IMR-90 (cell line): ENCODE measurements at regions not wholly inside any gene's neighbourhood (a gene's known extent, or its start where the extent isn't known, plus 50 kb on each side); places are given as distances from the start of the nearest gene placed in this dataset.

Source experiments
- BHLHE40 ChIP-seq: fragments of 150-350 bp; IDR thresholded peaks from 2 replicates; pipeline ENCODE4 v1.6.1; 2016; ENCODE audit warnings: mild to moderate bottlenecking, low read depth, low read length
- CEBPB ChIP-seq: IDR thresholded peaks from 2 replicates; pipeline ENCODE4 v1.6.1; 2012; ENCODE audit warnings: low read depth, low read length, improper control_type of control experiment
- CTCF ChIP-seq: conservative IDR thresholded peaks from 2 replicates; pipeline ENCODE4 v1.5.1; 2012; ENCODE audit warnings: mild to moderate bottlenecking, low read depth, low read length, improper control_type of control experiment
- FOS ChIP-seq: fragments of 150-350 bp; IDR thresholded peaks from 2 replicates; pipeline ENCODE4 v1.6.1; 2016; ENCODE audit warnings: low read depth, low read length
- MAFK ChIP-seq: IDR thresholded peaks from 2 replicates; pipeline ENCODE4 v1.6.1; 2012; ENCODE audit warnings: low read depth, low read length, improper control_type of control experiment
- MXI1 ChIP-seq: IDR thresholded peaks from 2 replicates; pipeline ENCODE4 v1.6.1; 2012; ENCODE audit warnings: low read depth, mild to moderate bottlenecking, low read length, moderate library complexity, borderline replicate concordance
- NFE2L2 ChIP-seq: fragments of 150-350 bp; IDR thresholded peaks from 2 replicates; pipeline ENCODE4 v1.6.1; 2016; ENCODE audit warnings: low read depth, mild to moderate bottlenecking, low read length
- POLR2A ChIP-seq: IDR thresholded peaks from 2 replicates; pipeline ENCODE4 v1.6.1; 2012; ENCODE audit warnings: mild to moderate bottlenecking, low read depth, low read length
- RAD21 ChIP-seq: IDR thresholded peaks from 2 replicates; pipeline ENCODE4 v1.6.1; 2012; ENCODE audit warnings: low read length, improper control_type of control experiment
- RCOR1 ChIP-seq: IDR thresholded peaks from 2 replicates; pipeline ENCODE4 v1.6.1; 2012; ENCODE audit warnings: mild to moderate bottlenecking, low read length, improper control_type of control experiment; ENCODE audit not compliant: insufficient replicate concordance
- RFX5 ChIP-seq: IDR thresholded peaks from 2 replicates; pipeline ENCODE4 v1.8.0; 2012; ENCODE audit warnings: low read depth, mild to moderate bottlenecking, low read length, moderate library complexity
- USF2 ChIP-seq: fragments of 150-350 bp; IDR thresholded peaks from 2 replicates; pipeline ENCODE4 v1.6.1; 2017; ENCODE audit warnings: mild to moderate bottlenecking, antibody characterized with exemption, low read length, low read depth

- TF ChIP-seq RCOR1: no peak
- TF ChIP-seq BHLHE40: no peak
- no peak for TF ChIP-seq POLR2A
- no peak for TF ChIP-seq CTCF
- no peak for TF ChIP-seq CEBPB
- TF ChIP-seq USF2: no peak
- TF ChIP-seq MAFK: no peak
- TF ChIP-seq FOS: no peak
- TF ChIP-seq MXI1: no peak
- TF ChIP-seq RAD21: no peak
- TF ChIP-seq NFE2L2: no peak
- TF ChIP-seq RFX5: no peak
Measured at GRCh38 chr6:113340371-113340770, 516.8 kb upstream of the MARCKS start.
